ENCODE measurements at regions not wholly inside any gene's neighbourhood (a gene's known extent, or its start where the extent isn't known, plus 50 kb on each side); places are given as distances from the start of the nearest gene placed in this dataset.

DNA sequence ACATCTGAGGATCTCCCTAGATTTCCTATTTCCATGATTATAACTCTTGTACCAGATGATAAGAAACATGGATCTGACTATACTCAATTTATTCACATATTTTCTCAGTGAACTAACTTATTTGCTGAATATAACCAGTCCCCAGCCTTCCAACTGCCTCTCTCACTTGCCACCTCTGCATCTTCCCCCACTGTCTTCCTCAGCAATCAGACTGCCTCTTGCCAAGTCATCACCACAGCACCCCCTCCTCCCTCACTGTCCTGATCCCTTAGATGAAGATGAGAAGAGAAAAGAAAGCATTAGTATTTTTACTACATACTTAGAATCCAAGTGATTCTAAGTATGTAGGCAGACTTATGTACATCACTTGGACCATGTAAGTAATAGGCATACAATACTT, 71.9 kb downstream of the GTPBP8 start:
- TF ChIP-seq, protein P1, sequence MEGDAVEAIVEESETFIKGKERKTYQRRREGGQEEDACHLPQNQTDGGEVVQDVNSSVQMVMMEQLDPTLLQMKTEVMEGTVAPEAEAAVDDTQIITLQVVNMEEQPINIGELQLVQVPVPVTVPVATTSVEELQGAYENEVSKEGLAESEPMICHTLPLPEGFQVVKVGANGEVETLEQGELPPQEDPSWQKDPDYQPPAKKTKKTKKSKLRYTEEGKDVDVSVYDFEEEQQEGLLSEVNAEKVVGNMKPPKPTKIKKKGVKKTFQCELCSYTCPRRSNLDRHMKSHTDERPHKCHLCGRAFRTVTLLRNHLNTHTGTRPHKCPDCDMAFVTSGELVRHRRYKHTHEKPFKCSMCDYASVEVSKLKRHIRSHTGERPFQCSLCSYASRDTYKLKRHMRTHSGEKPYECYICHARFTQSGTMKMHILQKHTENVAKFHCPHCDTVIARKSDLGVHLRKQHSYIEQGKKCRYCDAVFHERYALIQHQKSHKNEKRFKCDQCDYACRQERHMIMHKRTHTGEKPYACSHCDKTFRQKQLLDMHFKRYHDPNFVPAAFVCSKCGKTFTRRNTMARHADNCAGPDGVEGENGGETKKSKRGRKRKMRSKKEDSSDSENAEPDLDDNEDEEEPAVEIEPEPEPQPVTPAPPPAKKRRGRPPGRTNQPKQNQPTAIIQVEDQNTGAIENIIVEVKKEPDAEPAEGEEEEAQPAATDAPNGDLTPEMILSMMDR (IDR thresholded peaks at IDR 0.05) = no peak
- no peak for TF ChIP-seq EP300 (IDR thresholded peaks at IDR 0.05)

Measured in tibial nerve (tissue), 4 donors.